Tibial nerve (tissue), 4 donors: ENCODE measurements at regions not wholly inside any gene's neighbourhood (a gene's known extent, or its start where the extent isn't known, plus 50 kb on each side); places are given as distances from the start of the nearest gene placed in this dataset.
"Not testable (repeated sequence)": the region's sequence is repeated elsewhere in the genome, so short reads cannot be mapped to it uniquely, and the experiment has no call there.

Experiments used
- DNase-seq, 2 donors: peaks; one replicate each; pipeline ENCODE4 v3.0.0-alpha.2; 2019; ENCODE audit warnings: low spot score in 2 of 2
- H3K27ac ChIP-seq, 4 donors: fragments of 200-600 bp; sonication (generic) in 3 of 4; one replicate each; pipeline ENCODE4 v1.5.1; 2017 to 2019; ENCODE audit warnings: mild to moderate bottlenecking in 1 of 4
- H3K27me3 ChIP-seq, 2 donors: fragments of 200-600 bp; sonication (generic) in 1 of 2; one replicate each; pipeline versions ENCODE4 v1.5.1 to v1.6.0; 2017 to 2019
- H3K36me3 ChIP-seq, 3 donors: fragments of 200-600 bp; sonication (generic); one replicate each; pipeline ENCODE4 v1.5.1; 2018 to 2019
- H3K4me1 ChIP-seq, 4 donors: fragments of 200-600 bp; sonication (generic) in 3 of 4; one replicate each; pipeline ENCODE4 v1.5.1; 2017 to 2019
- H3K4me3 ChIP-seq, 4 donors: fragments of 200-600 bp; sonication (generic) in 3 of 4; one replicate each; pipeline ENCODE4 v1.5.1; 2017 to 2019; ENCODE audit warnings: mild to moderate bottlenecking in 1 of 4, moderate library complexity in 1 of 4
- H3K9me3 ChIP-seq, 4 donors: fragments of 200-600 bp; sonication (generic) in 3 of 4; one replicate each; pipeline ENCODE4 v1.5.1; 2017 to 2019
- EP300 ChIP-seq, 2 donors: sonication (generic); formaldehyde crosslinking; IDR thresholded peaks; one replicate each; pipeline ENCODE4 v1.6.1; 2017; ENCODE audit warnings: antibody characterized with exemption in 2 of 2, mild to moderate bottlenecking in 1 of 2
- POLR2A ChIP-seq, 2 donors: fragments of 450-650 bp; IDR thresholded peaks; one replicate each; pipeline ENCODE4 v1.6.1; 2017; ENCODE audit warnings: antibody characterized with exemption in 2 of 2, mild to moderate bottlenecking in 2 of 2, moderate library complexity in 2 of 2
- WGBS, 2 donors: methylation state at CpG; one replicate each; pipeline ENCODE4 v1.1.5; 2018; 5-methylcytosine and 5-hydroxymethylcytosine counted together
- TF ChIP-seq, protein P1 (sequence below), 5 experiments: fragments of 200-600 bp in 3 of 5; fragments of 450-650 bp in 2 of 5; sonication (generic) in 3 of 5; IDR thresholded peaks; one replicate each; pipeline ENCODE4 v1.5.1; 2016 to 2019; ENCODE audit warnings: antibody characterized with exemption in 5 of 5, mild to moderate bottlenecking in 3 of 5, moderate library complexity in 2 of 5

DNA sequence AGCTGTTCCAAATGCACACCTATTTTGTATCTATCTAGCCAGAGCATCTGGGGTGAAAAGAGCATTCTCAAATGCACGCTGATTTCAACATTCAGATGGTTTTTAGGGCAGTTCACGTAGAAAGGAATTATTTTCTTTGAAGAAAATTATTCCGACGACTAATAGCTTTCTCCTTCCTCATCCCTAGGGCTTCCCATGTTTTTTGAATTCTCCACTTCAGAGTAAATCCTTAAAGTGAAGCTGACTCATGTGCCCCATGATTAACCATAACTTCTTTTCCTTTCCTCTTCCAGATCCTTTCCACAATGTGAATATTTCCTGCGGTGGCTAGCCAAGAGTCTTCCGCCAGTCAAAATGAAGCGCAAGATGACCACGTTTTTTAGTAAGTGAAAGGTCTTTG lies 86.7 kb upstream of the PDHA1 start:
- no peak overlapping the region for H3K4me3 ChIP-seq
- no peaks in the 10 kb centered on the region for H3K36me3 ChIP-seq
- DNase-seq, result no peak
- no peaks in the 10 kb centered on the region for H3K27me3 ChIP-seq
- WGBS, 2 donors, result 65 to 76% methylated on average over 8 of the region's 8 CpGs
- no peaks in the 10 kb centered on the region for H3K4me1 ChIP-seq
- H3K27ac ChIP-seq, result no peak overlapping the region
- H3K9me3 ChIP-seq, result no peaks in the 10 kb centered on the region
- no peak for TF ChIP-seq POLR2A (IDR thresholded peaks at IDR 0.05)
- TF ChIP-seq, protein P1, sequence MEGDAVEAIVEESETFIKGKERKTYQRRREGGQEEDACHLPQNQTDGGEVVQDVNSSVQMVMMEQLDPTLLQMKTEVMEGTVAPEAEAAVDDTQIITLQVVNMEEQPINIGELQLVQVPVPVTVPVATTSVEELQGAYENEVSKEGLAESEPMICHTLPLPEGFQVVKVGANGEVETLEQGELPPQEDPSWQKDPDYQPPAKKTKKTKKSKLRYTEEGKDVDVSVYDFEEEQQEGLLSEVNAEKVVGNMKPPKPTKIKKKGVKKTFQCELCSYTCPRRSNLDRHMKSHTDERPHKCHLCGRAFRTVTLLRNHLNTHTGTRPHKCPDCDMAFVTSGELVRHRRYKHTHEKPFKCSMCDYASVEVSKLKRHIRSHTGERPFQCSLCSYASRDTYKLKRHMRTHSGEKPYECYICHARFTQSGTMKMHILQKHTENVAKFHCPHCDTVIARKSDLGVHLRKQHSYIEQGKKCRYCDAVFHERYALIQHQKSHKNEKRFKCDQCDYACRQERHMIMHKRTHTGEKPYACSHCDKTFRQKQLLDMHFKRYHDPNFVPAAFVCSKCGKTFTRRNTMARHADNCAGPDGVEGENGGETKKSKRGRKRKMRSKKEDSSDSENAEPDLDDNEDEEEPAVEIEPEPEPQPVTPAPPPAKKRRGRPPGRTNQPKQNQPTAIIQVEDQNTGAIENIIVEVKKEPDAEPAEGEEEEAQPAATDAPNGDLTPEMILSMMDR (IDR thresholded peaks at IDR 0.05), result no peak
- TF ChIP-seq EP300 (IDR thresholded peaks at IDR 0.05), result no peak

DNA sequence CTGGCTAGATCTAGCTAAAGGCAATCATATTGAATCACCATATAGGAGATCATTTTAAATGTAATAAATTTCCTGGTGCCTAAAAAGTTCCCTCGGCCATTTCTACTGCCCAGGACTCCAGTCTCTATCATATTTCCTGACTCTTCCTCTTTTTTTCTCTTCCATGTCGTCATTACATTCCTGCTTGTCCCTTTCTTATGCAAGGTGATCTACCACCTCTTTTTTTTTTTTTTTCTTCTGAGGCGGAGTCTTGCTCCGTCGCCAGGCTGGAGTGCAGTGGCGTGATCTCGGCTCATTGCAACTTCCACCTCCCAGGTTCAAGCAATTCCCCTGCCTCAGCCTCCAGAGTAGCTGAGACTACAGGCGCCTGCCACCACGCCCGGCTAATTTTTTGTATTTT lies 82.7 kb upstream of the PDHA1 start:
- H3K27ac ChIP-seq, H3K4me1 ChIP-seq, H3K4me3 ChIP-seq, H3K36me3 ChIP-seq, DNase-seq, H3K27me3 ChIP-seq, H3K9me3 ChIP-seq: not testable (repeated sequence)
- 76 to 91% methylated on average over 9 to 10 of the region's 10 CpGs for WGBS, 2 donors

DNA sequence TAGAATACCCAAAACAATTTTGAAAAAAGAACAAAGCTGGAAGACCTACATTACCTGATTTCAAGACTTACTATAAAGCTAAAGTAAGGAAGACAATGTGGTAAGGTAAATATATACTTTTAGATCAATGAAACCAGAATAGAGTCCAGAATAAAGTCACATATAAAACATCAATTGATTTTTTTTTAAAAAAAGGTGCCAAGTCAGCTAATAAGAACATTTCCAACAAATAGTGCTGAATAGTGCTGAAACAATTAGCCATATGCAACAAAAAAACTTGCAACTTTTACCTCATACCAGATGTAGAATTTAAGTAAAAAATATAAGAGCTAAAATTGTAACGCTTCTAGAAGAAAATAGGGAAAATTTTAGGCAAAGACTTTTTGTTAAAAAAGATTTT lies 73.0 kb upstream of the PDHA1 start:
- WGBS, 2 donors, result 76 to 88% methylated on average over 1 of the region's 1 CpG
- H3K27me3 ChIP-seq, result no peaks in the 10 kb centered on the region
- no peak overlapping the region for H3K4me3 ChIP-seq
- H3K4me1 ChIP-seq, result no peaks in the 10 kb centered on the region
- no peaks in the 10 kb centered on the region for H3K9me3 ChIP-seq
- no peak for DNase-seq
- TF ChIP-seq EP300 (IDR thresholded peaks at IDR 0.05) (no peak), POLR2A (IDR thresholded peaks at IDR 0.05) (no peak)
- TF ChIP-seq, protein P1 (IDR thresholded peaks at IDR 0.05), result no peak
- H3K27ac ChIP-seq, result no peak overlapping the region
- H3K36me3 ChIP-seq, result no peaks in the 10 kb centered on the region

DNA sequence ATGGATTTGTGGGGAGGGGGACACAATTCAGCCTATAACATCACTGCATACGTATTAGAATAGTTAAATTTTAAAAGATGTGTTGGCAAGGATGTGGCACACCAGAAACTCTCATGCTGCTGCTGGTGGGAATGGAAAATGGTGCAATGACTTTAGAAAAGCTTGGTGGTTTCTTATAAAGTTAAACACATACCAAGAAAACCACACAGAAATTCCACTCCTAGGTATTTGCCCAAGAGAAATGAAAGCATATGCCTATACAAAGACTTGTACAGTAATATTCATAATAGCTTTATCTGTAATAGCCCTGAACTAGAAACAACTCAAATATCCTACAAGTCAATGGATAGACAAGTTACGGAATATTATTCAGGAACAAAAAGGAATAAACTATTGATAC lies 71.3 kb upstream of the PDHA1 start:
- TF ChIP-seq, protein P1 (IDR thresholded peaks at IDR 0.05), result no peak
- TF ChIP-seq POLR2A (IDR thresholded peaks at IDR 0.05) (no peak), EP300 (IDR thresholded peaks at IDR 0.05) (no peak)
- no peaks in the 10 kb centered on the region for H3K9me3 ChIP-seq
- no peaks in the 10 kb centered on the region for H3K27me3 ChIP-seq

DNA sequence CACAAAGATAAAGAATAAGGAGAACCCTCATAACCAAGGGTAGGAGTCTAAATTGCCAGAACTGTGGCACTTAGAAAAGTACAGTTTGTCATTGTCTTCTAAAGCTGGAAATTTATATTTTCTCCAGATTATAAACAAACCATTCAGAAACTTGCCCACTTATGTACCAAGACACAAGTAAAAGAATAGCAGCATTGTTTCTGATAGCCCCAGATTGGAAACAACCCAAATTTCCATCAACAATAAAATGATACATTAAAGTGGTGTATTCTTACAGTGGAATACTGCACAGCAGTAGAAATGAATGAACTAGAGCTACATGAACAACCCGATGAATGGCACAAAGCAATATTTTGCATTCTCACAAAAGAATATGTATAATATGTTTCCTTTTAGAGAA lies 63.1 kb upstream of the PDHA1 start:
- H3K27ac ChIP-seq, result no peak overlapping the region
- no peak overlapping the region for H3K4me3 ChIP-seq
- DNase-seq, result no peak
- H3K27me3 ChIP-seq, result no peaks in the 10 kb centered on the region
- H3K36me3 ChIP-seq, result no peaks in the 10 kb centered on the region
- no peaks in the 10 kb centered on the region for H3K4me1 ChIP-seq
- 42 to 56% methylated on average over 1 of the region's 1 CpG for WGBS, 2 donors
- no peaks in the 10 kb centered on the region for H3K9me3 ChIP-seq
- TF ChIP-seq POLR2A (IDR thresholded peaks at IDR 0.05) (no peak), EP300 (IDR thresholded peaks at IDR 0.05) (no peak)
- TF ChIP-seq, protein P1 (IDR thresholded peaks at IDR 0.05), result no peak

More for the DNA sequence above, 71.3 kb upstream of the PDHA1 start:
- H3K36me3 ChIP-seq, result no peaks in the 10 kb centered on the region
- no peak overlapping the region for H3K27ac ChIP-seq
- H3K4me3 ChIP-seq, result no peak overlapping the region
- no peaks in the 10 kb centered on the region for H3K4me1 ChIP-seq
- 80 to 83% methylated on average over 2 of the region's 2 CpGs for WGBS, 2 donors
- no peak for DNase-seq

DNA sequence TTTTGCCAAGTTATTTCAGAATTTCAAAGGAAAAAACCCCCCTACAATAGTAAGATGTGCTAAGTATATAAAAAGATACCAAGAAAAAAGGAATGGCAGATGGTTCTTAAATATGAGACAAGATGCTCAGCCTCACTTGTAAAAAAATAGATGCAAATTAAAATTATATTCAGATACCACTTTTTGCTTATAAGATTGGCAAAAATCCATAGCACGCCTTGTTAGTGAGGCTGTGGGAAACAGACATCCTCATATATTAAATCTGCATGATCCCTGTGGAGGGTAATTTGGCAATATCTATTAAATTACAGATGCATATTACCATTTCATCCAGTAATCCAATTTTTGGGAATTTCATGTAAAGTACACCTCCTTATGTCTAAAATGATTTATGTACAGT lies 62.5 kb upstream of the PDHA1 start:
- Histone ChIP-seq H3K27ac (no peak overlapping the region), H3K27me3 (no peaks in the 10 kb centered on the region), H3K4me1 (no peaks in the 10 kb centered on the region), H3K36me3 (no peaks in the 10 kb centered on the region), H3K9me3 (no peaks in the 10 kb centered on the region), H3K4me3 (no peak overlapping the region)
- DNase-seq, result no peak
- 50 to 76% methylated on average over 1 of the region's 1 CpG for WGBS, 2 donors
- TF ChIP-seq, protein P1 (IDR thresholded peaks at IDR 0.05), result no peak
- TF ChIP-seq EP300 (IDR thresholded peaks at IDR 0.05) (no peak), POLR2A (IDR thresholded peaks at IDR 0.05) (no peak)
